ENCODE measurements at regions not wholly inside any gene's neighbourhood (a gene's known extent, or its start where the extent isn't known, plus 50 kb on each side); places are given as distances from the start of the nearest gene placed in this dataset.
"Not testable (repeated sequence)": the region's sequence is repeated elsewhere in the genome, so short reads cannot be mapped to it uniquely, and the experiment has no call there.

DNA sequence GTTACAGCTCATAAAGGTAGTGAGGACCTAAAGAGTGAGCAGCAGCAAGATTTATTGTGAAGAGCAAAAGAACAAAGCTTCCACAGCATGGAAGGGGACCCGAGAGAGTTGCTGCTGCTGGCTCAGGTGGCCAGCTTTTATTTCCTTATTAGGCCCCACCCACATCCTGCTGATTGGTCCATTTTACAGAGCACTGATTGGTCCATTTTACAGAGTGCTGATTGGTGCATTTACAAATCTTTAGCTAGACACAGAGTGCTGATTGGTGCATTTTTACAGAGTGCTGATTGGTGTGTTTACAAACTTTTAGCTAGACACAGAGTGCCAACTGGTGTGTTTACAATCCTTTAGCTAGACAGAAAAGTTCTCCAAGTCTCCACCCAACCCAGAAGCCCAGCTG is 256.2 kb upstream of the HTR1E start:
- TF ChIP-seq ZNF274 (IDR thresholded peaks at IDR 0.05; ENCODE audit: low read depth, low read length); SUZ12 (IDR thresholded peaks at IDR 0.05; ENCODE audit: extremely low read depth, insufficient read depth, insufficient read length): not testable (repeated sequence)

All from NT2/D1 (cell line).